ENCODE measurements at regions not wholly inside any gene's neighbourhood (a gene's known extent, or its start where the extent isn't known, plus 50 kb on each side); places are given as distances from the start of the nearest gene placed in this dataset.
"Not testable (repeated sequence)": the region's sequence is repeated elsewhere in the genome, so short reads cannot be mapped to it uniquely, and the experiment has no call there.

- no peak for DNase-seq
Observed at GRCh38 chr6:106844930-106845329, 129.6 kb downstream of the CD24 start.

GRCh38 chr6:106832766-106833510 lies 141.6 kb downstream of the CD24 start:
- no peak for DNase-seq

GRCh38 chr6:106830930-106831329 lies 143.6 kb downstream of the CD24 start:
- DNase-seq: no peak

DNA sequence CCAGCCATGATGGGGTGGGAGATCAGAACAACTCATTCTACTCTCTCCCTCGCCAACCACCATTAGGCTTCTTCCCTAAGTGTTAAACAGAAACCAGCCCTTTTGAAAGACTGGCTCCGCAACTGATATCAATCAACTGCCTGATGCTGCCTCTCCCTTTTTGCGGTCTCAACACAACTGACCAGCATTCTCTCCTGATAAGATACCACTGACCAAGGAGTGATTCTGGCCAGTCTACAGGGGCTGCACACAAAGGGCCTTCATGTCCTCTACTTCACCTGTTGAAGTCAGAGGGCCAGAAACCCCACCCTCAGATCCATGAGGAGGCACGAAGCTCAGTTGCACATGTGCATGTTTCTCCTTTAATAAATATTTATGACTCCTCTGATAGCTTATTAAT lies 145.1 kb downstream of the CD24 start:
- DNase-seq: no peak

GRCh38 chr6:106827081-106827480 lies 147.4 kb downstream of the CD24 start:
- DNase-seq: no peak

DNA sequence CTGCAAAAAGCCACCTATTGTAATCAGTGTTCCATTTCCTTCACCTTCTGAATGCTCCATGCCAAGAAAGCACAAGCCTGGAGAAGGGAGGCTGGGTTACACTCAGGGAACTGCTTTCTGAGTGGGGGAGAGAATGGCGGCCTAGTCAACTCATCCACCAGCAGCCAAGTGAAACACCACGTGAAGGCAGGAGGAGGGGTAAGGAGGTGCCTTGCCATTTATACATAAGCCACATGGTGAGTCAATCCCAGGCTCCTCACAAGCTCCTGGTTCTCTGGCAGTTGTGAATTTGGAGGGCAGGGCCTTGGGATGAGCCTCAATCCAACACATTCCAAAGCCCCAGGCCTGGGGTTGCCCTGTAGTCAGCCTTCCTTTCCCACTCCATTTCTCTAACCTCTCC lies 149.4 kb downstream of the CD24 start:
- DNase-seq: no peak

DNA sequence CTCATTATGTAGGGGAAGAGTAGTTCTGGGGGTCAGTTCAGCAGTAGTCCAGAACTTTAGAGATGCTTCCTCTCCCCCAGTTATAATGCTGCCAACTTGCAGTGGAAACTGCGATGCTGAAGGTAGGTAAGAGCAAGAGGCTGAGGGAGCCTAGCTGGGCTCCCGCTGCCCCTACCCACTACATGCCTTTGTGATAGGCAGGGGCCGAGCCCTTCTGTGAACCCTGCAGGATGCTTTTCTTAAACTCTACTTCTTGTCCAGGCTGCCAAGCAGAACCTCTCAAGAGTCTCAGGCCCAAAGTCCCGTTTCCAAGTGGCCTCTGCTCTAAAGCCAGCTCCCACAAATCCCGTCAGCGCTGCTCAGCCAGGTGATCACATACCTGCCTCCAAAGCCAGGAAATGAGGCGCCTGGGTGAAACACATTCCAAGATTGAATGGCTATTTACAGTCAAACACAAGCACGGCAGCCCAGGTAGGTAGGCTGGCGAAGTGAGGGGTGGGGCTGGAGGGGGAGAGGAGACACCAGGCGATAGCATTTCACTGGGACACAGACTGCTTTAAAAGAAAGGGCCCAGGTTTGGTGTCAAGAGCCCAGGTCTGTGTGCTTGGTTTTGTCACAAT lies 150.7 kb downstream of the CD24 start:
- DNase-seq: no peak

DNA sequence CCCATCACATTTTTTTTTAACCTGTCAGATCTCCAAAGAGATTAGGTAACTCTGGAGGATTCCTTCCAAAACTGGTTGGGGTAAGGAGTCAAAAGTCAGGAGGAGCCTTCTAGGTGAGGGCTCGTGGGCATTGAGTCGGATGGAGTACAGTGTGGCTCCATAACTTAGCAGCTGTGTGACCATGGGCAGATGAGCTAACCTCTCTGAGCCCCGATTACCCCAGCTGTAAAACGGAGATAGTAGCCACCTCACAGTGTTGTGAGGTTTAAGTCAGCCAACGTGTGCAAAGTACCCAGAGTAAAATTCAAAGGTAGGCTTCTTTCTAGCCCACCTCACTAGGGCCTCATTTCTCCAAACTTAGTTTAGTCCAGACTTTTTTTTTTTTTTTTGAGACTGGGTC lies 151.5 kb downstream of the CD24 start:
- no peak for DNase-seq

DNA sequence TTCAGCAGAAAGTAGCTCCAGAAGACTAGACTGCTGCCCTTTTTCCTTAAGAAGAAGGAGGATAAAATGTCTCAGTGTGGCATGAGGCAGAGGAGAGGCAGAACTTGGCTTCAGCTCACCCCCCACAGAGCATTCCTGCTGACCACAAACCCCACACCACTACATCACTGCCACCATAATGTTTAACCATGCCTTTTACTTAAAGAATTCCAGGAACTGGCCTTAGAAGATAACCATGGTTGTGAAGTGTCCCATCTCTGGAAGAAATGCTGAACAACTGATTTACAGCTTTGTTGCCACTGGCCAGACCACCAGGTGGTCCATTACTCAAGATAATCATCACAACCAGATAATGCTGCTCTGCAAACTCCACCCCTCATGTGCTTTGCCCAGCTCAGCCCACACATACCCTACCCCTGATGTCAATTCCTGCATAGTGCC lies 154.1 kb downstream of the CD24 start:
- no peak for DNase-seq

- DNase-seq: no peak
Observed at GRCh38 chr6:106811088-106811686, 163.3 kb downstream of the CD24 start.

- DNase-seq: no peak
Observed at GRCh38 chr6:106808758-106809157, 165.8 kb downstream of the CD24 start.

GRCh38 chr6:106807947-106808611 lies 166.4 kb downstream of the CD24 start:
- DNase-seq: no peak

DNA sequence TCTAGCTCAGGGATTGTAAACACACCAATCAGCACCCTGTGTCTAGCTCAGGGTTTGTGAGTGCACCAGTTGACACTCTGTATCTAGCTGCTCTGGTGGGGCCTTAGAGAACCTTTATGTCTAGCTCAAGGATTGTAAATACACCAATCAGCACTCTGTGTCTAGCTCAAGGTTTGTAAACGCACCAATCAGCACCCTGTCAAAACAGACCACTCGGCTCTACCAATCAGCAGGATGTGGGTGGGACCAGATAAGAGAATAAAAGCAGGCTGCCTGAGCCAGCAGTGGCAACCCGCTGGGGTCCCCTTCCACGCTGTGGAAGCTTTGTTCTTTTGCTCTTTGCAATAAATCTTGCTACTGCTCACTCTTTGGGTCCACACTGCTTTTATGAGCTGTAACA lies 168.3 kb downstream of the CD24 start:
- not testable (repeated sequence) for DNase-seq

- no peak for DNase-seq
Observed at GRCh38 chr6:106805771-106806170, 168.8 kb downstream of the CD24 start.

DNA sequence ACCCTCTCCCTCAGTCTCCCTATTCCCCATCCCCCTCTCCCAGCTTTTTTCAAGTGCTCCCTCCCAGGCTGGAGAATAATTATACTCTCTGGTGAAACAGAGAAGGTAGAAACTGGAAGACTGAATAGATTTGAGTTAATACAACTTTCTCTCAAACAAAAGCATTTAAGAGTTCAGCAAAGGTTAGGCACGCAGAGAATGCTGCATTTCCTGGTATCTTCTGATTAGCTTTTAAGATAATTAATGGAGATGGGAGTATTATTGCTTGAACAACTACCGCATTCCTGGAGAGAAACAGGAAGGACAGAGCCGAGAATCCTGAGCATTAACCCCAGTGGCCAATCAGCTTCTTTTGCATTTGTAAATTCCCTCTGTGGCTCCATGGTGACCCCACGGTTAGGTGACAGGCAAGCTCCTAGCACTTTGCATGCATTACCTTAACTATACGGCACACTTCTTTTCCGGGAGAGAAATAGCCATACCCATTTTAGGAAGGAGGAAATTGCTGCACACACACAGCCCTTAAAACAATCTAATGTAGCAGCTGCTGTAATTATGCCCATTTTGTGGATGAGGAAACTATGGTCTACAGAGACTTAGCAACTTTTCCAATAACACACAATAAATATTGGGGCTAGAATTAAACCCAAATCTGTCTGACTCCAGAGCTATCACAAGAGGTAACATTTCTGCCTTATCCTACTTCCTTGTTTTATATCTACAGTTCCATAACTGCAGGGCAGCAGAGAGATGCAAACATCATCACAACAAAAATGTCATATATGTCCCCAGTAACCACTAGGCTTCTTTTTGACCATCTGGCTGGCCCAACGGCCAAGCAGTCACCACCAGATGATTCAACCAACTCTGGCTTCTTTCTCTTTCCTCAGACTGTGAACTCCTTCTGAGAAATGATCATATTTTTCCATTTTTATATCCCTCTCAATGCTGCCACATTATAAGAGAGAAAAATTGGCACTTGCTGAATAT lies 169.9 kb downstream of the CD24 start:
- DNase-seq: no peak

DNA sequence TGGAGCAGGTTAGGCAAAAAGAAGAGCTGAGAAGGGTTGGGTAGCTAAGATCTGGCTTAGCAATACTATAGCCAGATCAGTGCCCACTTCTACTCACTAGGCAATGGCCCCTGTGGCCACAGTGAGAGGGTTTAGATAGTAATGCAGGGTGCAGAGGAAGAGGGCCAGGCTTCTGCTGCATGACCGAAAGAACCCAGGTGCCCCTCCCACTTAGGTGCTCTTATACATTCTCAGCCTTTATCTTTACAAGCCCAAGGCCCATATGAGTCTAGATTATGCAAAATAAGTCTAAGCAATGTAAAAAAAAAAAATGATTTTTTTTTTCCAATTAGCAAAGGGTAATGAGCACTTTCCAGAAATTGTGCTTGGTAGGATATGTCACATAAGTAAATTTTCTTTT lies 171.3 kb downstream of the CD24 start:
- no peak for DNase-seq

GRCh38 chr6:106802139-106802538 lies 172.4 kb downstream of the CD24 start:
- DNase-seq: no peak

- no peak for DNase-seq
Observed at GRCh38 chr6:106801256-106801655, 171.9 kb downstream of the QRSL1 start.

DNA sequence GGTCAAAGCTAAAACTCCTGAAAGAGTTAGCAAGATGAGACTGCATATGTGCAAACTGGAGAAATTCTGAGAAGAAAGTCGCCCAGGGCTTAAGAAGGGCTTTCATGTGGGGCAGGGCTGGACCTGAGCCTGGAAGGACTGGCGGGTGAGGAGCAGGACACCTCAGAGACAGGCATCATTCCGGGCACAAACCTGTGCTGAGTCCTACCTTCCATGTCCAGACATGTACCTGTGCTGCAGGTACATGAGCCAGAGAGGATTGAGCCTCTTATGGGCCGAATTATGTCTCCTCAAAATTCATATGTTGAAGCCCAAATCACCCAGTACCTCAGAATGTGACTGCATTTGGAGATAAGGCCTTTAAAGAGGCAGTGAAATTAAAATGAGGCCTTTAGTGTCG lies 171.0 kb downstream of the QRSL1 start:
- no peak for DNase-seq

DNA sequence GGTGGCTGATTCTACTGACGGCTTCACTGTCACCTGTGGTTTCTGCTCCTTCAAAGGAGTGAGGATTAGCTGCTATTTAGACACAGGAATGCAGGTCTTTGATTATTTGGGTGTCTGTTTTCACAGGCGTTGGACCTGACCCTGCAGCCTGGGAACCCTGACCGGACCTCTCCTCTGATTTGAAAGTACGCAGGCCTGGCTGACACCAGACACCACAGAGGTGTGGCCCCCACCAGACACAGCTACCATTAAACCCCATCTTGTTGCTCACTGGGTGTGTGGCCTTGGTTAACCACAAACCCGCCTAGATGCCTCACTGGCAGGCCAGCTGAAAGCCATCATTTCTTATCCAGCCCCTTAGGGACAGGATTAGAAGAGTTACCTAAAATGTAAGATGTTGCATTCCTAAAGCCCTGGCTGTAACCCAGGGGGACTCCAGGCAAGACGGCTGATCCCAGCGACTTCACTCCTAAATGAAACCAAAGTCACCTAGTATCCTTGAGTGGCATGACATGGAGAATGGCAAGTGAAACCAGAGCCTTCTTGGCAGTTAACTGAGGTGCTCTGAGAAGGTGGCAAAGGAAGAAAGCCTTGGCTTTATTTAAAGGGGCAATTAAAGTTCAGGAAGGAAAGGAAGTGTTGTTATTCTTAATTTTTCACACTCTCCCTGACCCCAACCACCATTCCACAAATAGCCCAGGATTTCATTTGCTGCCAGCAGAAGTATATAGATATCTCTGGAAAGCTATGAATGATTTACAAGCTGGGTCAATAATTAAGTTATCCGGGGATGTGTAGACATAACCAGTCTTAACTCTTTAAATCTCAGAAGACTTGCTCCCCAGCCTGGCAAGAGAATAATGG lies 169.9 kb downstream of the QRSL1 start:
- DNase-seq: no peak

DNA sequence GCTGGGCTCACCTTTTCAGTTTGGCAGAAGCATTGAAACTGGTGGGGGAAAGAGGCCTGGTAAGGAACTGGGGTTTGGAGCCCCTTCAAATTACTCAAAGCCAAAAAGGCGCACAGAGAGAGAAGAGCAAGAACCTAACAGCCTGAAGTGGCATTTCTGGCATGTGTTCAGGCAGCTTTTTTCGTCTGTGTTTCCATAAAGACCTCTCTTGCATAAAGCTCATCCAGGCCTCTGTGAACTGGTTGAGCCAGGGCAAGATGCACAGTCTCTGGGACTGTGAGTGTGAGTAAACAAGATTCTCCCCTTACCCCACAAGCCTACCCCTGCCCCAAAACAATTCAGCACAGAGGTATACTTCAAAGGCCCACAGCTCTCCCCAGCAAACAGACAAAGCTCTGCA lies 167.8 kb downstream of the QRSL1 start:
- no peak for DNase-seq

DNA sequence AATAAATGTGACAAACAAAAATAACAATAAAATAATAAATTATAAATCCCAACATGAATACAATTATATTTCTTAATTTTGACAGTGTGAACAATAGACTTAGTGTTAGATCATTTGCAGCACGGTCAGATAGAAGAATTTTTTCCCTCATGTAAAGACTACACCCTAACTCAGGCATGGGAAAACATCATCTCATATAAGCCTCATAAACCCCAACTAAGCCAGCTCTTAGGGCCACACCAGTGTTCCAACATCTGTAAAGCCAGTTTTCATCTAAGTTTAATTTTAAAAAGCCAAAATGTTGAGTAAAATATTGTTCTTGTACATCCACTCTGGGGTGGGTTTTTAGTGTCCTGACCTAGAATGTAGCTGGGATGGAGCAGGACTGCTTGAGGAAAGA lies 167.4 kb downstream of the QRSL1 start:
- no peak for DNase-seq

Measured in RPMI8226 (cell line).